GM23338 (cell line): ENCODE measurements at regions not wholly inside any gene's neighbourhood (a gene's known extent, or its start where the extent isn't known, plus 50 kb on each side); places are given as distances from the start of the nearest gene placed in this dataset.

Experiments used
- CREB1 ChIP-seq: fragments of 250-450 bp; sonication (Bioruptor Pico); IDR thresholded peaks from 2 replicates; pipeline ENCODE4 v1.5.0; 2020; ENCODE audit warnings: low read depth, mild to moderate bottlenecking, moderate library complexity
- CTCF ChIP-seq, 2 experiments: fragments of 200-600 bp in 1 of 2; sonication (generic) in 1 of 2; conservative IDR thresholded peaks; 2 replicates each; pipeline versions ENCODE4 v1.5.1 to v1.6.1; 2016 to 2017; ENCODE audit warnings: antibody characterized with exemption in 2 of 2, low read depth in 2 of 2, mild to moderate bottlenecking in 2 of 2, moderate library complexity in 1 of 2
- EZH2 ChIP-seq: fragments of 200-600 bp; sonication (generic); IDR thresholded peaks from one replicate; pipeline ENCODE4 v1.8.0; 2017; ENCODE audit warnings: antibody characterized with exemption, mild to moderate bottlenecking, low read depth; ENCODE audit not compliant: unreplicated experiment
- EZH2phosphoT487 ChIP-seq: fragments of 200-600 bp; sonication (generic); IDR thresholded peaks from one replicate; pipeline ENCODE4 v1.8.1; 2018; ENCODE audit warnings: antibody characterized with exemption; ENCODE audit not compliant: unreplicated experiment
- POLR2AphosphoS5 ChIP-seq: IDR thresholded peaks from 2 replicates; pipeline ENCODE4 v1.6.1; 2016; ENCODE audit warnings: antibody characterized with exemption, low read depth
- REST ChIP-seq: IDR thresholded peaks from one replicate; pipeline ENCODE4 v1.6.1; 2018; ENCODE audit warnings: antibody characterized with exemption; ENCODE audit not compliant: unreplicated experiment
- STAT1 ChIP-seq: IDR thresholded peaks from one replicate; pipeline ENCODE4 v1.6.1; 2016; ENCODE audit warnings: antibody characterized with exemption; ENCODE audit not compliant: unreplicated experiment
- ZNF114 ChIP-seq: fragments of 250-450 bp; sonication (Bioruptor Pico); IDR thresholded peaks from 2 replicates; pipeline ENCODE4 v1.5.0; 2020; ENCODE audit warnings: mild to moderate bottlenecking, moderate library complexity

GRCh38 chr4:185993328-185993973, 75.5 kb upstream of the TLR3 start:
- TF ChIP-seq CREB1 (CRISPR knock-in tag) = no peak
- no peak for TF ChIP-seq CTCF (conservative IDR thresholded peaks at IDR 0.05; ENCODE audit: low read depth in 2 of 2)
- no peak for TF ChIP-seq EZH2
- no peak for TF ChIP-seq REST
- no peak for TF ChIP-seq STAT1
- no peak for TF ChIP-seq EZH2phosphoT487
- no peak for TF ChIP-seq ZNF114
- TF ChIP-seq POLR2AphosphoS5 = no peak
